ENCODE measurements at regions not wholly inside any gene's neighbourhood (a gene's known extent, or its start where the extent isn't known, plus 50 kb on each side); places are given as distances from the start of the nearest gene placed in this dataset.

GRCh38 chr13:62296812-62297211 is 881.2 kb upstream of the PCDH20 start:
- Mint-ChIP-seq H3K27ac (no peak overlapping the region), H3K27me3 (no peaks in the 10 kb centered on the region), H3K36me3 (ENCODE audit: low read depth) (no peaks in the 10 kb centered on the region), H3K4me1 (no peaks in the 10 kb centered on the region), H3K4me3 (no peak overlapping the region)
- no peak for DNase-seq
- no peak for ATAC-seq
- no peaks in the 10 kb centered on the region for H3K9me3 ChIP-seq (ENCODE audit: control insufficient read depth, low read length, poor library complexity, severe bottlenecking)

DNA sequence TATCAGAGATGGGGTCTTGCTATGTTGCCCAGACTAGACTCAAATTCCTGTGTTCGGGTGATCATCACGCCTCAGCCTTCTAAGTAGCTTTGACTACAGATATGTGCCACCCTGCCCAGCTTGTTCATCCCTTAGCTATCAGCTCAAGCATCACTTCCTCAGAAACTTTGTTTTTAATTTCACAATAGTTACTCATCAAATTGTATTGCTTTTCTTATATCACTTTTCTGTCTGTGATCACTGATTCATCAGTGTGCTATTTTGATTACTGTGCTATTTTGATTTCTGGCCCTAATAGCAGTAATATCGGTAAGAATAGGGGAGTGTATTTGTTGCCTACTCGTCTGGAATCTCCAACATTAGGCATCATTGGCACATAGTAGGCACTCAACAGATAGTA is 878.6 kb upstream of the PCDH20 start:
- DNase-seq (no peak), ATAC-seq (no peak)
- Mint-ChIP-seq H3K4me3 (no peak overlapping the region), H3K27ac (no peak overlapping the region), H3K27me3 (no peaks in the 10 kb centered on the region), H3K36me3 (ENCODE audit: low read depth) (no peaks in the 10 kb centered on the region), H3K4me1 (no peaks in the 10 kb centered on the region)
- no peaks in the 10 kb centered on the region for H3K9me3 ChIP-seq (ENCODE audit: control insufficient read depth, low read length, poor library complexity, severe bottlenecking)

DNA sequence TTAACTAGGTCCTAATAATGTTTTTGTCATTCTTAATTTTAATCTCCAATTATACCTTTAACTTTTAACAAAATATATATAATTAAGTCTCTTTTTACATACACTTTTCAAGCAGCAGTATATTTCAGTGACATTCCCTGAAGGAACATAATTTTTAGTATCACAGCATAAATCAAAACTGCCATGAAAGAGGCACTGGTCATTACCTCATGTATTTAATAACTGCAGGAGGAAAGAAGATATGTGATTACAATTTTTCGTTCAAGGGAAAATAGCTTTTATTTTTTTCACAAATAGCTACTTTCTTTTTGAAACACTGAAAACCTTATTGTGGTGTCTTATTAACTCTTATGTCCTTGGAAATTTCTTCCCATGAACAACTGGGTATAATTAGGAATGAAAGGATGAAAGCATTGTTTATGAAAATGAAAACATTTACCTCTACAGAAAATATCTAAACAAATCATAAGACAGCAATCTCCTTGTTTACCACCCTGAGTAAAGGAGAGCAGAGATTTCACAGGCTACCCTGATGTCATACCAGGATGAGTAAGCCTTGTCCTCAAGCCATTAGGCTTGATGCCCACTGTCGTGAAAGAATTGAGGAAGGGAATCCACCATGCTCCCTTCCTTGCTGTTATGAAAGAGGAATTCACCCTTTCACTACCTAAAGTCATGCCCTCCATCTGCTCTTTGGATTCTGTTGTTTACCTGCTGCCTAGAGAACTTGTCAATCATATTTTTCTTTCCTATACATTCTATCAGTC is 877.2 kb upstream of the PCDH20 start:
- no peaks in the 10 kb centered on the region for H3K36me3 Mint-ChIP-seq (ENCODE audit: low read depth)

DNA sequence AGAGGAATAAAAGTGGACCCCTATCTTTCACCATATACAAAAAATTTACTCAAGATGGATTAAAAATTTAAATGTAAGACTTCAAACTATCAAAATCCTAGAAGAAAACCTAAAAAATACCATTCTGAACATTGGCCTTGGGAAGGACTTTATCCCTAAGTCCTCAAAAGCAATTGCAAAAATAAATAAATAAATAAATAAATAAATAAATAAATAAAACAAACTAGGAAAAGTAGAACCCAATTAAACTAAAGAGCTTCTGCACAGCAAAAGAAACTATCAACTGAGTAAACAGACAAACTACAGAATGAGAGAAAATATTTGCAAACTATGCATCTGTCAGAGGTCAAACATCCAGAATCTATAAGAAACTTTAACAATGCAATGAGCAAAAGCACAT is 874.9 kb upstream of the PCDH20 start:
- Mint-ChIP-seq H3K4me1 (no peaks in the 10 kb centered on the region), H3K36me3 (ENCODE audit: low read depth) (no peaks in the 10 kb centered on the region), H3K27me3 (no peaks in the 10 kb centered on the region), H3K4me3 (no peak overlapping the region), H3K27ac (no peak overlapping the region)
- H3K9me3 ChIP-seq (ENCODE audit: control insufficient read depth, low read length, poor library complexity, severe bottlenecking): peaks cover 2% of the 10 kb centered on the region
- DNase-seq (no peak), ATAC-seq (no peak)

More for the DNA sequence above, 877.2 kb upstream of the PCDH20 start:
- no peak for DNase-seq
- no peak overlapping the region for H3K27ac Mint-ChIP-seq
- no peaks in the 10 kb centered on the region for H3K4me1 Mint-ChIP-seq
- H3K4me3 Mint-ChIP-seq: no peak overlapping the region
- no peaks in the 10 kb centered on the region for H3K9me3 ChIP-seq (ENCODE audit: control insufficient read depth, low read length, poor library complexity, severe bottlenecking)
- H3K27me3 Mint-ChIP-seq: no peaks in the 10 kb centered on the region
- no peak for ATAC-seq

- peaks cover 2% of the 10 kb centered on the region for H3K9me3 ChIP-seq (ENCODE audit: control insufficient read depth, low read length, poor library complexity, severe bottlenecking)
- no peak for ATAC-seq
- DNase-seq: no peak
- H3K27ac Mint-ChIP-seq: no peak overlapping the region
- H3K27me3 Mint-ChIP-seq: no peaks in the 10 kb centered on the region
- no peaks in the 10 kb centered on the region for H3K4me1 Mint-ChIP-seq
- H3K36me3 Mint-ChIP-seq (ENCODE audit: low read depth): no peaks in the 10 kb centered on the region
- H3K4me3 Mint-ChIP-seq: no peak overlapping the region
Observed at GRCh38 chr13:62287764-62288163, 872.1 kb upstream of the PCDH20 start.

GRCh38 chr13:62280590-62280989 is 864.9 kb upstream of the PCDH20 start:
- Mint-ChIP-seq H3K36me3 (ENCODE audit: low read depth) (no peaks in the 10 kb centered on the region), H3K27ac (no peak overlapping the region), H3K4me3 (no peak overlapping the region), H3K27me3 (no peaks in the 10 kb centered on the region), H3K4me1 (no peaks in the 10 kb centered on the region)
- DNase-seq: no peak
- ATAC-seq: no peak
- no peaks in the 10 kb centered on the region for H3K9me3 ChIP-seq (ENCODE audit: control insufficient read depth, low read length, poor library complexity, severe bottlenecking)

- no peak overlapping the region for H3K27ac Mint-ChIP-seq
- H3K4me3 Mint-ChIP-seq: no peak overlapping the region
- no peaks in the 10 kb centered on the region for H3K4me1 Mint-ChIP-seq
- DNase-seq: no peak
- ATAC-seq: no peak
- H3K9me3 ChIP-seq (ENCODE audit: control insufficient read depth, low read length, poor library complexity, severe bottlenecking): no peaks in the 10 kb centered on the region
- no peaks in the 10 kb centered on the region for H3K36me3 Mint-ChIP-seq (ENCODE audit: low read depth)
- H3K27me3 Mint-ChIP-seq: no peaks in the 10 kb centered on the region
Observed at GRCh38 chr13:62278271-62278670, 862.6 kb upstream of the PCDH20 start.

DNA sequence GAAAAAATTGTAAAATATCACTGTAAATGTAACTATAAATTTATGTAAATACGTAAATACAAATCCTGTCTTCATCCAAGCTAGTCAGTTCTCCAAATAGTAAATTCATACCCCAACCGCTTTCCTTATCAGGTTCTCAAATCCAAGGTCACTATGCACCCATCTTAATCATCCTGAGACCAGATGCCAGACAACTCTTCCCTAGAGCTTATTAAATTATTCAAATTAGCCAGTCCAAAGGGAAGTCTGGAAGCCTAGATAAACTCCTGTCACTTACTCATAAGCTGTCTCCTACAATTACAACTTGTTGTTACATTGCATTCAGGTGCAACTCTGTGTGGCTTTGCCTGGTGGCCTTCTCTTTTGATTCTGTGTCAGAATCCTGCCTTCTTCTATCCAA is 836.1 kb upstream of the PCDH20 start:
- H3K27me3 Mint-ChIP-seq: no peaks in the 10 kb centered on the region
- no peaks in the 10 kb centered on the region for H3K4me1 Mint-ChIP-seq
- no peak overlapping the region for H3K27ac Mint-ChIP-seq
- DNase-seq: no peak
- H3K36me3 Mint-ChIP-seq (ENCODE audit: low read depth): no peaks in the 10 kb centered on the region
- no peaks in the 10 kb centered on the region for H3K9me3 ChIP-seq (ENCODE audit: control insufficient read depth, low read length, poor library complexity, severe bottlenecking)
- H3K4me3 Mint-ChIP-seq: no peak overlapping the region
- ATAC-seq: no peak

GRCh38 chr13:62250501-62251201 is 835.0 kb upstream of the PCDH20 start:
- H3K36me3 Mint-ChIP-seq (ENCODE audit: low read depth): no peaks in the 10 kb centered on the region
- DNase-seq: no peak
- H3K9me3 ChIP-seq (ENCODE audit: control insufficient read depth, low read length, poor library complexity, severe bottlenecking): no peaks in the 10 kb centered on the region
- ATAC-seq: no peak
- H3K4me3 Mint-ChIP-seq: no peak overlapping the region
- no peaks in the 10 kb centered on the region for H3K27me3 Mint-ChIP-seq
- no peak overlapping the region for H3K27ac Mint-ChIP-seq
- H3K4me1 Mint-ChIP-seq: no peaks in the 10 kb centered on the region

- ATAC-seq: no peak
- Mint-ChIP-seq H3K27me3 (no peaks in the 10 kb centered on the region), H3K36me3 (ENCODE audit: low read depth) (no peaks in the 10 kb centered on the region), H3K4me3 (no peak overlapping the region), H3K4me1 (no peaks in the 10 kb centered on the region), H3K27ac (no peak overlapping the region)
- H3K9me3 ChIP-seq (ENCODE audit: control insufficient read depth, low read length, poor library complexity, severe bottlenecking): no peaks in the 10 kb centered on the region
- no peak for DNase-seq
Observed at GRCh38 chr13:62246581-62246980, 830.9 kb upstream of the PCDH20 start.

DNA sequence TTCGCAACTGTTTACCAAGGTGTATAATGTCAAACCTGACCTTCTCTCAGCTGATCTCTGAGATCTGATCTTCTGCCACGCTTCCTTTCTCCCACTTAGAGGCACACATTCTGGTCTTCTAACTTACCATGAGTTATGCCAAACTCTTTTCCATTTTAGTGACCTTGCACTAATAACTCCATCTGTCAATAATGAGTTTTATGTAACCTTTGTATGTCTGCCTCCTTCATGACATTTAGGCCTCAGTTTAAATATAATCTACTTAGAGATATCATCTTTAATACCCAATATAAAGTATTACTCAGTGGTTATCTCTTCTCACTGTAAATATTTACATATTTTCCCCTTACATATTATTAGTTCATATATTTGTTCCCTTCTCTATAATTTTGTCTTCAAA is 827.5 kb upstream of the PCDH20 start:
- Mint-ChIP-seq H3K4me1 (no peaks in the 10 kb centered on the region), H3K27ac (no peak overlapping the region), H3K36me3 (ENCODE audit: low read depth) (no peaks in the 10 kb centered on the region), H3K27me3 (no peaks in the 10 kb centered on the region), H3K4me3 (no peak overlapping the region)
- no peak for ATAC-seq
- no peak for DNase-seq
- no peaks in the 10 kb centered on the region for H3K9me3 ChIP-seq (ENCODE audit: control insufficient read depth, low read length, poor library complexity, severe bottlenecking)

DNA sequence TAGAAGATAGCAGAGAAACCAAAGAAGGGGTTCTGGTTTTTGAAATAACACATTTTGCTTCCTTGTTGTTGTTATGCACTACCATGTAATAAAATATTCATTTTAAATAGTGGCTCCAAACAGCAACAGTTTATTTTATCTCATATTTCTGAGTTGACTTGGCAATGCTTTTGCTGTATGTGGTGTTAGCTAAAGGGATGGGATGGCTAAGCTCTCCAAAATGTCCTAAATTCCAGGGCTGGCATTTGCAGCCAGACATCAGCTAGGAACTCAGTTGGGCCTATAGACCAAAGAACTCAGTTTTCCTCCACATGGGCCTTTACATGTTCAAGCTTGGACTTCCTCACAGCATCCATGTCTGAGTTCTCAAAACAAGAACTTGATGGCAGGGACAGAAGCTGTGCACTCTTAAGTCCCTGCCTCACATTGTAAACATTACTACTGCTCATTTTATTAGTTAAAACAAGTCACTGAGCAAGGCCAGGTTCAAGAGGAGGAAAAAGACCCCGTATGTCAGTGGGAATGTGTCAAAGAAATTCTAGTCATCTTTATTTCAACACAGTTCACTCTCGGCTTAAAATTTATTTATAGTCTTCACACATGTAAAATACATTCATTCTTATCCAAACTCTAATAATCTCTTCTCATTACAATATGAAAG is 819.3 kb upstream of the PCDH20 start:
- DNase-seq: no peak
- Mint-ChIP-seq H3K4me3 (no peak overlapping the region), H3K36me3 (ENCODE audit: low read depth) (no peaks in the 10 kb centered on the region), H3K27me3 (no peaks in the 10 kb centered on the region), H3K27ac (no peak overlapping the region), H3K4me1 (no peaks in the 10 kb centered on the region)
- no peaks in the 10 kb centered on the region for H3K9me3 ChIP-seq (ENCODE audit: control insufficient read depth, low read length, poor library complexity, severe bottlenecking)
- no peak for ATAC-seq

DNA sequence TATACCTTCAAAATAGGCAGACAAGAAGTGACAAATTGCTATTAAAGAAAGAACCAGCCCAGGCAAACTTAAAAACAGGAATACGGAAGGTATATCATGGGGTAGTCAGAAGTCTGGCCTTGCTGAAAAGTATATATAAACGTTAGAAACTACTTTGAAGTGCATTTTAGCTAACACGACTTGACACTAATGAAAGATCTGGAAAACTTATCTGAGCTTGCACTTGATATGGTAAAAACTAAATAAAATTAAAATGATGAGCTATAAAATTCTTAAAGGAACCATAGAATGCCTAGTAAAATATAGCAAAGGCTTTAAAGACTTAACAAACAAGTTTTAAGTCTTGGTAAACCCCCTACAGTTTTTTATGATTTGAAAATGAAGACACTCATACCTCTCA is 795.3 kb upstream of the PCDH20 start:
- no peaks in the 10 kb centered on the region for H3K9me3 ChIP-seq (ENCODE audit: control insufficient read depth, low read length, poor library complexity, severe bottlenecking)
- Mint-ChIP-seq H3K4me3 (no peak overlapping the region), H3K4me1 (no peaks in the 10 kb centered on the region), H3K36me3 (ENCODE audit: low read depth) (no peaks in the 10 kb centered on the region), H3K27me3 (no peaks in the 10 kb centered on the region), H3K27ac (no peak overlapping the region)
- ATAC-seq (no peak), DNase-seq (no peak)

Measured in T-helper 17 cell (primary cell).